GM18867 (cell line): ENCODE measurements at regions not wholly inside any gene's neighbourhood (a gene's known extent, or its start where the extent isn't known, plus 50 kb on each side); places are given as distances from the start of the nearest gene placed in this dataset.
"Not testable (repeated sequence)": the region's sequence is repeated elsewhere in the genome, so short reads cannot be mapped to it uniquely, and the experiment has no call there.

Experiments used
- ATAC-seq: cut with Tn5 transposase; IDR thresholded peaks from one replicate; pipeline ENCODE4 v1.9.1; 2021; ENCODE audit warnings: mild to moderate bottlenecking, moderate library complexity; ENCODE audit not compliant: unreplicated experiment

DNA sequence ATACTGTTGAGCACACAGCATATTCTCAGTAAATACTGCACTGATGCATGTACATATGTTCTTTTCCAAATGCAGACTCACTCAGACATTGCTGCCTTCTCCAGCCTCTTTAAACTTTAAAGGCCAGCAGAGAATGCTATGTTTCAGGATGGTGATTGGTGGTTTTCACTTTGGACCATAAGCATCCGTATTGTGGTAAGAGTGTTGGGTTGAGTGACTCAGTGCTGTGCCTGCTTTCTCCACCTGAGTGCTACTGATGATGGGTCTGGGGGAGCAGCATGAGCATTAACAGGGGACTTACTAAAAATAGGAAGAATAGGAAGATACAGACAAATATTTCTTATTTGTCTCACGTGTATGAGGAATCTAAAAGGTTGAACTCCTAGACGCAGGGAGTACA lies 56.3 kb upstream of the ZNF92 start:
- ATAC-seq, result no peak

DNA sequence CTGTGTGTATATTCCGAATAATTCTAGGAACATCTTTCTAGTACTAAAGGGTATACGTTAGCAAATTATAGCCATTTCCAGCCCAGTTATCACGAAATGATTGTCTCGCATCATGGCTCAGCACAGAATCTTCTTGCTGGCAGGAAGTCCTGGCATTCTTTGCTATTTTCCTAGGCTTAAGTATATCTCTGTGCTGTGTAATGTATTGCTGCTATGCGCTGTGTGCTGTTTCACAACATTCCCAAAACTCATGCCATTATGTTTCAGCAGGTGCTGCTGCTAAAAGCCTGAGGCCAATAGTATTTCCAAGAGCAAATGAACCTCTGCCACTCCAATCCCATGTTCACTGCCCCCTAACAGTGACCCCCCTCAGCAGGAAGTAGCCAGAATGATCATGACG lies 62.9 kb upstream of the ZNF92 start:
- ATAC-seq, result no peak

DNA sequence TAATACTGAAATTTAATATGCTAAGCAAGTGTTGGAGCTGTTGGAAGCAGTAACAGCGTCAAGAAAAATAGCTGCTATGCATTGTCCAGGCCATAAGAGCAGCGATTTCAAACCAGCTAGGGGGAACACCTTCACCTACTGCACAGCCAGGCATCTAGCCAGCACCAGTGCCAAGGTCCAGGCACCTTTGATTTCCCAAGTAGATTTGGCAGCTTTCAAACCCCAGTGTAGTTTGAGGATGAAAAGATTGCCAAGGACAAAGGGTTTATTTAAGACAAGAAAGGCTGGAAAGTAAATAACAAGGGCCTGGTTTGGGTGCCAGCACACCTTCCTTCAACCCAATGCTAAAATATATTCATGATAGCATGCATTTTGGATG lies 65.4 kb upstream of the ZNF92 start:
- ATAC-seq, result no peak

DNA sequence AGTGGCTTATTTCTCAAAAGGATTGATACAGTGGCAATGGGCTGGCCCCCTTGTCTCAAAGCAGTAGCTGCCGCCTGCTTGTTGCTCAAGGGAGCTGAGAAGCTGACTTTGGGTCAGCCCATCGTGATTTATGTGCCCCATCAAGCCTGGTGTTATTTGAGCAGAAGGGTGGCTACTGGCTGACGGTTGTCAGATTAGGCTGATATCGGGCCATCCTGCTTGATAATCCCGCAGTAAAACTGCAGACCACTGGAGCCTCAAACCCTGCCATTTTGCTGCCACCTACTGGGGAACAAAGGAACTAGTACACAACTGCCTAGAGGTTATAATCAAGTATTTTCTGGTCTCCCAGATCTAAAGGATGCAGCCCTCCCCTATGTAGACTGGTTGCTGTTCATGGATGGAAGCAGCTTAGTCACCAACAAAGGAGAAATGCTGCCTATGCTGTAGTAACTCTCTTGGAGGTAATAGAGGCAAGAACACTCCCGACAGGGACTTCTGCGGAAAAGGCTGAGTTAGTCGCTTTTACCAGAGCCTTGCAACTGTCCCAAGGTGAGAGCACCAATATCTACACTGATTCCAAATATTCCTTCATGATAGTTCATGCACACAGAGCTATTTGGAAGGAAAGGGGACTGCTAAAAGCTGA lies 65.9 kb upstream of the ZNF92 start:
- ATAC-seq, result peak; percentile 88

DNA sequence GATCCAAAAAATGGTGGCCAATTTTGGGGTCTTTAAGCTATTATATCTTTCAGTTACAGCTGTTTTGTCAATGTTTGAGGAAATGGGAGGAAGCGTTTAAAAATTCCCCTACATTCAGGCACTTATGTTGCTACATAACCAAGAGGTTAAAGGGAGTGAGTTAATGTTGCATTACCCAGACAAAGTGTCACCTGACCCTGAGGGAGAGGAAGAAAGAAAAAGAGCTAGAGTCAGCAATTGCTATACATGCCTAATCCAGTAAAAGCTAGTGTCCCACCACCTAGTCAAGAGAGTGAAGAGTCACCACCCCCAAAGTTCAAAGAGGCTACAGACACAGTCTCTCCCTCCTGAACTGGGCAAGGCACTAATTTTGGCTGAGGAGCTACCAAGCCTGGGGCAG lies 69.5 kb upstream of the ZNF92 start:
- no peak for ATAC-seq

DNA sequence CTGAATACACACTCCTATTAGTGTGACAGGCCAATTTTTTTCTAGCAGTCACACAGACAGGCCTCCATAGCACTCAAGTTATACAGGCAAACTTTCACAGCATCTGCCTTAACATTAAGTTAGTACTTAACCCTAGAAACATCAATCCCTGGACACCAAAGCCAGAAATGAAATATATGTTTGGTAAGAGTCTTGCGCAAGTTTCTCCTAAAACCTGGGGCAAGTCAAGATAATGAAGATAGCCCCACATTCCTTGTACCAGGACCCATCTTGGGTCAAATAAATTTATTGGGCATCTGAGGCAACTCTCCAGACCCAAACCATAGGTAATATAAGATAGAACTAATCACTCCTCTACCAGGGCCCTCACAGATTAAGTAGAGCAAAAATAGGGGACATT lies 70.8 kb upstream of the ZNF92 start:
- no peak for ATAC-seq

DNA sequence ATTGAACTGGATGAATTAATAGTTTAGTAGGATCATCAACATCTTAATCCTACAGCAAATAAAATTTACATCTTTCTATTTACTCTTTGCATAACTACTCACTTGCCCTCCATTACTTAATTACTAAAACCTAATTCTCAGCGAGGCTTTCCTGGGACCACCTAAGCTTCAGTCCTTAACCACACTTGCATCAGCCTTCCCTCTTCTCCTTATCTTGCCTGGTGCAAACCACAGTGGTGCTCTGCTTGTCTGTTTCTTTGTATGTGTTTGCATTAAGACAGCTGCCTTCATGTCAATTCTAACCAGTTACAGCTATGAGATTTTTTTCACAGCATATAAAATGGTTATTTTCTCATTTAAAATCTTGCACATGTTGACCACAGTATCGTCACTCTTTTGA lies 72.6 kb upstream of the ZNF92 start:
- no peak for ATAC-seq

DNA sequence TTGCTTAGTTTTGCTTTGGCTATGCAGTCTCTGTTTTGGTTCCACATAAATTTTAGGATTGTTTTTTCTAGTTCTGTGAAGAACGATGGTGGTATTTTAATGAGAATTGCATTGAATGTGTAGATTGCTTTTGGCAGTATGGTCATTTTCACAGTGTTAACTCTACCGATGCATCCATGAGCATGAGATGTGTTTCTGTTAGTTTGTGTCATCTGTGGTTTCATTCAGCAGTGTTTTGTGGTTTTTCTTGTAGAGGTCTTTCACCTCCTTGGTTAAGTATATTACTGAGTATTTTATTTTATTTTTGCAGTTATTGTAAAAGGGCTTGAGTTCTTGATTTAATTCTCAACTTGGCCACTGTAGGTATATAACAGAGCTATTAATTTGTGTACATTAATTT lies 78.2 kb upstream of the ZNF92 start:
- no peak for ATAC-seq

DNA sequence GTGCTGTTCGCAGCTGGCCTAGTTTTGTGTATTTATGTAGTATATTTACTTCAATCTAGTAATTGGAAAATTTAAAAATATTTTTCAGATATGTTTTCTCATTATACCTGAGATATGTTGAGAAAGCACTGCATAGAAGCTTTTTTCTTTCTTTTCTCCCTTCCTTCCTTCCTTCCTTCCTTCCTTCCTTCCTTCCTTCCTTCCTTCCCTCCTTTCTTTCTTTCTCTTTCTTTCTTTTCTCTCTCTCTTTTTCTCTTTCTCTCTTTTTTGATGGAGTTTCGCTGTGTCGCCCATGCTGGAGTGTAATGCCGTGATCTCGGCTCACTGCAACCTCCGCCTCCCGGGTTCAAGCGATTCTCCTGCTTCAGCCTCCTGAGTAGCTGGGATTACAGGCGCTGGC lies 83.3 kb upstream of the ZNF92 start:
- ATAC-seq, result not testable (repeated sequence)

DNA sequence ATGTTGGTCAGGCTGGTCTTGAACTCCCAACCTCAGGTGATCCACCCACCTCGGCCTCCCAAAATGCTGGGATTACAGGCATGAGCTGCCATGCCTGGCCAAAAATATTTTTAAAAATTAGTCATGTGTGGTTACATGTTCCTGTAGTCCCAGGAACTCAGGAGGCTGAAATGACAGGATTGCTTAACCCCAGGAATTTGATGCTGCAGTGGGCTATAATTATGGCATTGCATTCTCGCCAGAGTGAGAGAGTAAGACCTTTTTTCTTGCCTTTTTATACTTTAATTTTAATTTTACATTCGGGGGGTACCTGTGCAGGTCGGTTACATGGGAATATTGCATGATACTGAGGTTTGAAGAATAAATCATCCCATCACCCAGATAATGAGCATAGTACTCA lies 86.6 kb upstream of the ZNF92 start:
- no peak for ATAC-seq

DNA sequence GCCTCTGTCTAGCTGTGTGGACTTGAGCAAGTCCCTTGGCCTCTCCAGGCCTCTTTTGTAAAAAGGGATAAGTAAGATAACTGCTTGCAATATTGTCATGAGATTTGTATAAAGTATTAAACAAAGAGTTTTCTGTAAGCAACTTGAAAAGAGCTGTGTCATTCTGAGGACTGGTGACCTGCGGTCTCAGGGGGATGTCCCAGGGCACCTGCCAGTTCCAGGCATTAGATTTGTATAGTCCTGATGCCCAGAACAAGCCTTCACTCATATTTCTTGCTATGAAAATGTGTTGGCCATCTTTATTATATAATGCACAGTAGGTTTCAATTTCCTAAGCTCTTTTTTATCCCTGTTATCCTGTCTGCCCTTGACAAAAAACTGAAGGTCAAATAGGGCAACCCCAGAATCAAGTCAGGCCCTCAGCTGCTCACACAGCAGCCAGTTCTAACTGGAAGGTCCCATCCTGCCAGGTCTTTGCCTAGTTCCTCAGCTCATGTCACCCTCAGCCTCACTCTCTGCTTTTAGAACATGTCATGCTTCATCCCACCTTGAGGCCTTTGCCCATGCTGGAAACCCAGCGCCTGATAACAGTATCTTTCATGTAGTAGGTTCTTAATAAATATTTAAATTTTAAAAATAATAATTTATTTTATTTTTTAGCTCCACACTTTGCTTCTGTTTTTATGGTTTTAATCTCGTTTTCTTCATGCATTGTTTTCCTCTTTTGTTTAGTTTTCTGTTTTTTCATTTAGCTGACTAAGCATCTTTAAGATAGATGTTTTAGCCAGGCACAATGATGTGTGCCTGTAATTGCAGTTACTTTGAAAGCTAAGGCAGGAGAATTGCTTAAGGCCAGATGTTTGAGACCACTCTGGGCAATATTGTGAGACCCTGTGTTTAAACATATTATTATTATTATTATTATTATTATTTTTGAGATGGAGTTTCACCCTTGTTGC lies 87.5 kb upstream of the ZNF92 start:
- no peak for ATAC-seq

DNA sequence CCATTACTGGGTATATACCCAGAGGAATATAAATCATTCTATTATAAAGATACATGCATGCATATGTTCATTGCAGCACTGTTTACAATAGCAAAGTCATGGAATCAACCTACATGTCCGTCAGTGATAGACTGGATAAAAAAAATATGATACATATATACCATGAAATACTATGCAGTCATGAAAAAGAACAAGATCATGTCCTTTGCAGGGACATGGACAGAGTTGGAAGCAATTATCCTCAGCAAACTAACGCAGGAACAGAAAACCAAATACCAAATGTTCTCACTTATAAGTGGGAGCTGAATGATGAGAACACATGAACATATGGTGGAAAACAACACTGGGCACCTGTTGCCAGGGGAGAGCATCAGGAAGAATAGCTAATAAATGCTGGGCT lies 88.4 kb upstream of the ZNF92 start:
- ATAC-seq, result not testable (repeated sequence)

DNA sequence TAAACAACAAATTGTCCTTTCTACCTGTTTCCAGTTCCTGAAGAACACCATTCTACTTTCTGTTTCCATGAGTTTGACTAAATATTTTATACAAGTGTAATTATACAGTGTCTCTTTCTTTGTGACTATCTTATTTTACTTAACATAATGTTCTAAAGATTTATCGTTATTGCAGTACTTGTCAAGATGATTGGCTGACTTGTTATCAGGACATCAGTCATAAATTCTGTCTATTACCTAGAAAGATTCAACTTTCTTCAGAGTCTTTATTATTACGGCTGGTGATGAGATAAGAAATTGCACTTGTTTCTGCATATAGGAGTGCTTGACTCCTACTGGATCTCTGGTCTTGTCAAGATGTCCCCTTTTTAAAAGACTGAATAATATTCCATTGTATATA lies 93.9 kb upstream of the ZNF92 start:
- ATAC-seq, result no peak

DNA sequence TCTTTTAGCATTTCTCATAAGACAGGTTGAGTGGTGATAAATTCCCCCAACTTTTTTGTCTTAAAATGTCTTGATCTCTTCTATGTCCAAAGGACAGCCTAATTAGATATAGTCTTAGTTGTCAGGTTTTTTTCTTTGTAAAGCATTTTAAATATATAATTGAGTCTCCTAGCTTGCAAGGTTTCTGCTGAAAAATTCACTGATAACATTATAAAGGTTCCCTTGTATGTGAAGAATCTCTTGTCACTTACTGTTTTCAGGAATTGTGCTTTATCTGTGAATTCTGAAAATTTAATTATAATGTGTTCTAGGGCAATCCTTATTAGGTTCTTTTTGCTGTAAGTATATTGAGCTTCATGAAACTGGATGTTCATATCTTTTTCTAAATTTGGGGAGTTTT lies 96.8 kb upstream of the ZNF92 start:
- ATAC-seq, result no peak

DNA sequence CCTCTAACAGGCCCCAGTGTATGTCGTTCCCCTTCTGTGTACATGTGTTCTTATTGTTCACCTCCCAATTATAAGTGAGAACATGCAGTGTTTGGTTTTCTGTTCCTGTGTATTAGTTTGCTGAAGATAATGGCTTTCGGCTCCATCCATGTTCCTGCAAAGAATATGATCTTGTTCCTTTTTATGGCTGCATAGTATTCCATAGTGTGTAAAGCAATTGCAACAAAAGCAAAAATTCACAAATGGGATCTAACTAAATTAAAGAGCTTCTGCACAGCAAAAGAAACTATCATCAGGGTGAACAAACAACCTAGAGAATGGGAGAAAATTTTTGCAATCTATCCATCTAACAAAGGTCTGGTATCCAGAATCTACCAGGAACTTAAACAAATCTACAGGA lies 102.2 kb upstream of the ZNF92 start:
- not testable (repeated sequence) for ATAC-seq

DNA sequence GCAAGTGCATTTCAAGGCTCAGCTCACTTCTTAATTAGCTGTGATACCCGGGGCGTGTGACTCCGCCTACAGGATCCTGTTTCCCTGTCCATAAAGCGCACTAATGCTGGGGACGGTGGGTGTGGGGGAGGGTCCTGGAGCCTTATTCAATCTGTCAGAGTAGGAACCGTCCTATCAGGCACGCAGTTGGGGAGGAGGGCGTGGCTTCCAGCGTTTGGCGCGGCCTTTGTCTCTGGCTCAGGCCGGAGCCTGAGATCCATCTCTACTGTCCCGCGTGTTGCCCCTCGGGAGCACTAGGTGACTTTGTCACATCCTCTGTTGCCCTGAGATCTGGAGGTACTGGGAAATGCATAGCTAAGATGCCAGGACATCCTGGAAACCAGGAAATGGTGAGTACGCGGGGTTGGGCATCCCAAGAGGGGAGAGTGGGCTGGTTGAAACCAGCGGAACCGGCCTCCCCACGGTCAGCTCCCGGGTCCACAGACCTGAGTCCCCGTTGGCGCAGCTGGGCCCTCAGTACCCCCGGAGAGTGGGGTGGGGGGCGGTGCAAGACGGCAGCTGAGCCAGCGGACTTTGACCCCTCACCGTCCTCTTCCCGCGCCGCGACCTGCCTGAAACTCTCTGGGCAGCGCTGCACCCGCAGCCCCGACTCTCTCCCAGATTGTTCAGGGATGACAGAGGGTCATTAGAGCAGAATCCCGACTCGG lies 104.4 kb upstream of the ZNF92 start:
- ATAC-seq, result peak; percentile 97

DNA sequence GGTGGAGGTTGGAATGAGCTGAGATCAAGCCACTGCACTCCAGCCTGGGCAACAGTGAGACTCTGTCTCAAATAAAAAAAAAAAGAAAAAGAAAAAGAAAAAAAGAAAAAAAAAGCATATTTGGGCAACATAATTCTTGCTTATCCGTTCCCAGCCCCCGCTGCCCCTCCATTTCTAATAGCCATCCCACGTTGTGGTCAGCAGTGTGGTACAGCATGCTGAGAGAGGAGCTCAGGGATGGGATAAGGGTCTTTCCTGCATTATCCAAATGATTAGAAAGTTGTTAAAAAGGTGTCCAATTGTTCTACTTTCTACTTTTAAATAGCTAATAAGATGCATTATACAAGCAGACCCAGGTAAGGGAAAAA lies 104.9 kb upstream of the ZNF92 start:
- no peak for ATAC-seq

DNA sequence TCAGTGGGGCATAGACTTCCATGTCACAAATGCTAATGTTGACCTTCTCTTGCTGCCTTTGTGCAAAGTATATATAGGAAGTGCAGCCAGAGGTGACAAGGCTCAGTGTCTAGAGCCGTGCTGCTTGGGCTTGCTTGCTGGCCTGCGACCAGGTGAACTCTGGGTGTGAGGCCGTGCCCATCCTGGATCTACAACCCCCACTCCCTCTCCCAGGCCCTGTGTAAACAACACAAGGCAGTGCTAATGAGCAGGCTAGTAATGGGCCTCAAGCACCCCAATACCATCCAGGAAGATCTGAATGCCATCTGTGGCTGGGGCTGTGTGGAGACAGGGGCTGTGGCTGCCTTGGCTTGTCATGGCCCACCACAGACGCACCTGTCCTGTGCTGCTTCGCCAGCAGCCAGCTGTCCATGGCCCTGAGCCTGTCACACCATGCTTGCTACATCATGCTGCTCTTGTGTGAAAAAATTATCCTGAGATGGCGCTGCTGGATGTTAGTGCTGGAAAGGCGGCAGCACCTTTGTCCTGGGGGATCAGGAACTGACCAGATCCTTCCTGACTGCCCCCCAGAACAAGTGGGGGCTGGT lies 107.6 kb upstream of the ZNF92 start:
- no peak for ATAC-seq

DNA sequence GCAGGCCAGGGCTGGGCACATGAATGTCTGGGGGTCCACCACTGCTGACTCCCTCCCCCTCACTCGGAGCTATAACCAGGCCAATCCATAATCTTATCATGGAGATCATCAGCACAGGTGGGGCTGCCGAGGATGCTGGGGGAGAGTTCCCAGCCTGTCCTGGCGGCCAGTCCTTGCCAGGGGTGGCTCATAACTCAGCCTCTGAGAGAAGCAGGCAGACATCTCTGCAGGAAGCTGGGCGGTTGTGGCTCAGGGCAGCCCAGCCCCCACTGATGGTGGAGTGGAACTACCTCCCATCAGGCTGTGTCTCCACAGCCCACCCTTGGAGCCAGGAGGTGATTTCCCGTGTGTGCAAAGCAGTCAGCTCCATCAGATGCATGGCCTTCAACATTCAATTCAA lies 109.4 kb upstream of the ZNF92 start:
- ATAC-seq, result no peak

DNA sequence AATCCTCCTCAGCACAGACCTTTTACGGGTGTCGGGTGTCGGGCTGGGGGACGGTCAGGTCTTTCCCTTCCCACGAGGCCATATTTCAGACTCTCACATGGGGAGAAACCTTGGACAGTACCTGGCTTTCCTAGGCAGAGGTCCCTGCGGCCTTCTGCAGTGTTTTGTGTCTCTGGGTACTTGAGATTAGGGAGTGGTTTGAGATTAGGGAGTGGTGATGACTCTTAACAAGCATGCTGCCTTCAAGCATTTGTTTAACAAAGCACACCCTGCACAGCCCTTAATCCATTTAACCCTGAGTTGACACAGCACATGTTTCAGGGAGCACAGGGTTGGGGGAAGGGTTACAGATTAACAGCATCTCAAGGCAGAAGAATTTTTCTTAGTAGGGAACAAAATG lies 113.0 kb upstream of the ZNF92 start:
- not testable (repeated sequence) for ATAC-seq

DNA sequence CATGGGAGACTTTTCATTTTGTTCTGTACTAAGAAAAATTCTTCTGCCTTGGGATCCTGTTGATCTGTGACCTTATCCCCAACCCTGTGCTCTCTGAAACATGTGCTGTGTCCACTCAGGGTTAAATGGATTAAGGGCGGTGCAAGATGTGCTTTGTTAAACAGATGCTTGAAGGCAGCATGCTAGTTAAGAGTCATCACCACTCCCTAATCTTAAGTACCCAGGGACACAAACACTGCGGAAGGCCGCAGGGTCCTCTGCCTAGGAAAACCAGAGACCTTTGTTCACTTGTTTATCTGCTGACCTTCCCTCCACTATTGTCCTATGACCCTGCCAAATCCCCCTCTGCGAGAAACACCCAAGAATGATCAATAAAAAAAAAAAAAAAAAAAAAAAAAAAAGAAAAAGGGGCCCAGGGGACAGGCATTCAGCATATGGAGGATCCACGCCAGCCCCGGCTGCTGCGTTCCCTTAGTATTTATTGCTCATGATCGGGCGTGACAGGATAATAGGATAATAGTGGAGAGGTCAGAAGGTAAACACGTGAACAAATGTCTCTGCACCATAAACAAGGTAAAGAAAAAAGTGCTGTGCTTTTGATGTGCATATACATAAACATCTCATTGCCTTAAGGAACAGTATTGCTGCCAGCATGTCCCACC lies 113.7 kb upstream of the ZNF92 start:
- ATAC-seq, result not testable (repeated sequence)
